ENCODE measurements at regions not wholly inside any gene's neighbourhood (a gene's known extent, or its start where the extent isn't known, plus 50 kb on each side); places are given as distances from the start of the nearest gene placed in this dataset.

GRCh38 chr15:79230766-79231165 is 51.8 kb upstream of the ANKRD34C start:
- TF ChIP-seq CTCF (IDR thresholded peaks at IDR 0.05; ENCODE audit: low read length, missing control alignments), result no peak
- H3K4me3 ChIP-seq (replicated peaks; ENCODE audit: low read depth, low read length), result no peak overlapping the region
- no peak for DNase-seq (ENCODE audit: low read depth)

GRCh38 chr15:79222808-79223207 is 59.7 kb upstream of the ANKRD34C start:
- DNase-seq (ENCODE audit: low read depth), result no peak
- H3K4me3 ChIP-seq (replicated peaks; ENCODE audit: low read depth, low read length), result no peak overlapping the region
- no peak for TF ChIP-seq CTCF (IDR thresholded peaks at IDR 0.05; ENCODE audit: low read length, missing control alignments)

- H3K4me3 ChIP-seq (replicated peaks; ENCODE audit: low read depth, low read length), result no peak overlapping the region
- no peak for TF ChIP-seq CTCF (IDR thresholded peaks at IDR 0.05; ENCODE audit: low read length, missing control alignments)
- no peak for DNase-seq (ENCODE audit: low read depth)
Observed at GRCh38 chr15:79221696-79222095, 60.8 kb upstream of the ANKRD34C start.

GRCh38 chr15:79219393-79220056 is 63.0 kb upstream of the ANKRD34C start:
- DNase-seq (ENCODE audit: low read depth), result no peak
- H3K4me3 ChIP-seq (replicated peaks; ENCODE audit: low read depth, low read length), result no peak overlapping the region
- TF ChIP-seq CTCF (IDR thresholded peaks at IDR 0.05; ENCODE audit: low read length, missing control alignments), result no peak

- peak; percentile 42 for TF ChIP-seq CTCF (IDR thresholded peaks at IDR 0.05; ENCODE audit: low read length, missing control alignments)
- no peak overlapping the region for H3K4me3 ChIP-seq (replicated peaks; ENCODE audit: low read depth, low read length)
- DNase-seq (ENCODE audit: low read depth), result peak; percentile 14
Observed at GRCh38 chr15:79218588-79219200, 63.8 kb upstream of the ANKRD34C start.

- TF ChIP-seq CTCF (IDR thresholded peaks at IDR 0.05; ENCODE audit: low read length, missing control alignments), result no peak
Observed at GRCh38 chr15:79213650-79214049, 68.9 kb upstream of the ANKRD34C start.

More at GRCh38 chr15:79213650-79214049, 68.9 kb upstream of the ANKRD34C start:
- no peak overlapping the region for H3K4me3 ChIP-seq (replicated peaks; ENCODE audit: low read depth, low read length)
- no peak for DNase-seq (ENCODE audit: low read depth)
